Tibial nerve (tissue), 4 donors: ENCODE measurements at regions not wholly inside any gene's neighbourhood (a gene's known extent, or its start where the extent isn't known, plus 50 kb on each side); places are given as distances from the start of the nearest gene placed in this dataset.

ENCODE experiments used
- DNase-seq, 2 donors: peaks; one replicate each; pipeline ENCODE4 v3.0.0-alpha.2; 2019; ENCODE audit warnings: low spot score in 2 of 2
- H3K27ac ChIP-seq, 4 donors: fragments of 200-600 bp; sonication (generic) in 3 of 4; one replicate each; pipeline ENCODE4 v1.5.1; 2017 to 2019; ENCODE audit warnings: mild to moderate bottlenecking in 1 of 4
- H3K27me3 ChIP-seq, 2 donors: fragments of 200-600 bp; sonication (generic) in 1 of 2; one replicate each; pipeline versions ENCODE4 v1.5.1 to v1.6.0; 2017 to 2019
- H3K36me3 ChIP-seq, 3 donors: fragments of 200-600 bp; sonication (generic); one replicate each; pipeline ENCODE4 v1.5.1; 2018 to 2019
- H3K4me1 ChIP-seq, 4 donors: fragments of 200-600 bp; sonication (generic) in 3 of 4; one replicate each; pipeline ENCODE4 v1.5.1; 2017 to 2019
- H3K4me3 ChIP-seq, 4 donors: fragments of 200-600 bp; sonication (generic) in 3 of 4; one replicate each; pipeline ENCODE4 v1.5.1; 2017 to 2019; ENCODE audit warnings: mild to moderate bottlenecking in 1 of 4, moderate library complexity in 1 of 4
- H3K9me3 ChIP-seq, 4 donors: fragments of 200-600 bp; sonication (generic) in 3 of 4; one replicate each; pipeline ENCODE4 v1.5.1; 2017 to 2019
- CTCF ChIP-seq, 5 experiments: fragments of 200-600 bp in 3 of 5; fragments of 450-650 bp in 2 of 5; sonication (generic) in 3 of 5; IDR thresholded peaks; one replicate each; pipeline ENCODE4 v1.5.1; 2016 to 2019; ENCODE audit warnings: antibody characterized with exemption in 5 of 5, mild to moderate bottlenecking in 3 of 5, moderate library complexity in 2 of 5
- EP300 ChIP-seq, 2 donors: sonication (generic); formaldehyde crosslinking; IDR thresholded peaks; one replicate each; pipeline ENCODE4 v1.6.1; 2017; ENCODE audit warnings: antibody characterized with exemption in 2 of 2, mild to moderate bottlenecking in 1 of 2
- POLR2A ChIP-seq, 2 donors: fragments of 450-650 bp; IDR thresholded peaks; one replicate each; pipeline ENCODE4 v1.6.1; 2017; ENCODE audit warnings: antibody characterized with exemption in 2 of 2, mild to moderate bottlenecking in 2 of 2, moderate library complexity in 2 of 2
- WGBS, 2 donors: methylation state at CpG; one replicate each; pipeline ENCODE4 v1.1.5; 2018; 5-methylcytosine and 5-hydroxymethylcytosine counted together

- TF ChIP-seq POLR2A (IDR thresholded peaks at IDR 0.05) (no peak), CTCF (IDR thresholded peaks at IDR 0.05) (no peak), EP300 (IDR thresholded peaks at IDR 0.05) (no peak)
- Histone ChIP-seq H3K36me3 (no peaks in the 10 kb centered on the region), H3K27me3 (no peaks in the 10 kb centered on the region), H3K9me3 (peaks cover 0 to 22% (median 0%) of the 10 kb centered on the region in 4 donors), H3K4me1 (no peaks in the 10 kb centered on the region), H3K4me3 (no peak overlapping the region), H3K27ac (no peak overlapping the region)
- DNase-seq: no peak
- 64 to 67% methylated on average over 1 of the region's 1 CpG for WGBS, 2 donors
Observed at GRCh38 chr5:8934455-8934854, 611.4 kb downstream of the SEMA5A start.

- H3K4me3 ChIP-seq: no peak overlapping the region
- WGBS, 2 donors: 85 to 88% methylated on average over 1 of the region's 1 CpG
- TF ChIP-seq CTCF (IDR thresholded peaks at IDR 0.05) (no peak), EP300 (IDR thresholded peaks at IDR 0.05) (no peak), POLR2A (IDR thresholded peaks at IDR 0.05) (no peak)
- no peak overlapping the region for H3K27ac ChIP-seq
- no peak for DNase-seq
- H3K9me3 ChIP-seq: peaks cover 0 to 29% (median 4%) of the 10 kb centered on the region in 4 donors
- no peaks in the 10 kb centered on the region for H3K27me3 ChIP-seq
- H3K36me3 ChIP-seq: no peaks in the 10 kb centered on the region
- H3K4me1 ChIP-seq: no peaks in the 10 kb centered on the region
Observed at GRCh38 chr5:8940934-8941333, 604.9 kb downstream of the SEMA5A start.

- Histone ChIP-seq H3K4me3 (no peak overlapping the region), H3K27ac (no peak overlapping the region), H3K9me3 (peaks cover 0 to 20% (median 4%) of the 10 kb centered on the region in 4 donors), H3K27me3 (no peaks in the 10 kb centered on the region), H3K4me1 (no peaks in the 10 kb centered on the region), H3K36me3 (no peaks in the 10 kb centered on the region)
- DNase-seq: no peak
- TF ChIP-seq POLR2A (IDR thresholded peaks at IDR 0.05) (no peak), EP300 (IDR thresholded peaks at IDR 0.05) (no peak), CTCF (IDR thresholded peaks at IDR 0.05) (no peak)
- WGBS, 2 donors: 45 to 56% methylated on average over 3 of the region's 3 CpGs
Observed at GRCh38 chr5:8943301-8943700, 602.6 kb downstream of the SEMA5A start.

GRCh38 chr5:8944005-8944404, 601.9 kb downstream of the SEMA5A start:
- Histone ChIP-seq H3K9me3 (peaks cover 0 to 19% (median 4%) of the 10 kb centered on the region in 4 donors), H3K27ac (no peak overlapping the region), H3K4me1 (no peaks in the 10 kb centered on the region), H3K36me3 (no peaks in the 10 kb centered on the region), H3K4me3 (no peak overlapping the region), H3K27me3 (no peaks in the 10 kb centered on the region)
- WGBS, 2 donors: 43 to 51% methylated on average over 4 of the region's 4 CpGs
- TF ChIP-seq CTCF (IDR thresholded peaks at IDR 0.05) (no peak), EP300 (IDR thresholded peaks at IDR 0.05) (no peak), POLR2A (IDR thresholded peaks at IDR 0.05) (no peak)
- no peak for DNase-seq

DNA sequence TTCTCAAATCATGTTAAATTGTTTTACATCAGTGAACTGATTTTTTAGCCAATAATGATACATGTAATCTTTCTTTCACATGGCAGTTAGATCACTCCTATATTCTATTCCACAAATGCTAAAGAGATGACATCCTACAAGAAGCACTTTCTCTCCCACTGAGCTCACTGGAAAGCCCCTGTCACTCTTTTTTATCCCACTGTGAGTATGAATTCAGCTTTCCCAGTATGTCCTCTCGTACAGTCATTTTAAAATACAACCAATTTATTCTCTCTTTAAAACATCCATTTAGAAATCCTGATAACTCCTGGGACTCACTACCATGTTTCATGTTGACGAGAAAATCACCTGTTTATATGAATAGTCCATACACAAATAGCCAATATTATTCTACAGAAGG, 599.9 kb downstream of the SEMA5A start:
- H3K4me3 ChIP-seq: no peak overlapping the region
- H3K9me3 ChIP-seq: peaks cover 0 to 10% (median 3%) of the 10 kb centered on the region in 4 donors
- whole genome bisulfite sequencing, 2 donors: 64 to 65% methylated on average over 2 of the region's 2 CpGs
- no peak for DNase-seq
- H3K27me3 ChIP-seq: no peaks in the 10 kb centered on the region
- no peaks in the 10 kb centered on the region for H3K4me1 ChIP-seq
- H3K36me3 ChIP-seq: no peaks in the 10 kb centered on the region
- TF ChIP-seq EP300 (IDR thresholded peaks at IDR 0.05) (no peak), CTCF (IDR thresholded peaks at IDR 0.05) (no peak), POLR2A (IDR thresholded peaks at IDR 0.05) (no peak)
- no peak overlapping the region for H3K27ac ChIP-seq
